ENCODE measurements at regions not wholly inside any gene's neighbourhood (a gene's known extent, or its start where the extent isn't known, plus 50 kb on each side); places are given as distances from the start of the nearest gene placed in this dataset.

DNA sequence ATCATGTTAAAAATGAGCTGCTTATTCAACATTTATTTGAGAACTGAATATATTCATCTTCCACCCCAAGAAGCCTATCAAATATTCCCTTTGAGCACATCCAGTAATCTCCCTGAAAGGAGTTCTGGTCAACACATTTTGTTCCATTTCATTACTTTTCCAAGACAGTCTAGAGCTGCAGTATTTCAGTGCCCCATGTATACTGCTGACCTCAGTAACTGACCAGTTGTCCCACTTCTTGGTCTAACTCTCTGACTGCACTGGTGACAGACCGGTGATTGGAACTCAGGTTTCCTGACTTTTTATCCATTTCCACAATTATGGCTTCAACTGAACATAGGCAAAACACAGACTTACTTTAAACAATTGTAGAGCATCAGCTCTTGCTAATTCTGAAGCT, 206.8 kb upstream of the NPSR1 start:
- no peak overlapping the region for H3K4me3 ChIP-seq
- no peak overlapping the region for H3K27ac ChIP-seq

DNA sequence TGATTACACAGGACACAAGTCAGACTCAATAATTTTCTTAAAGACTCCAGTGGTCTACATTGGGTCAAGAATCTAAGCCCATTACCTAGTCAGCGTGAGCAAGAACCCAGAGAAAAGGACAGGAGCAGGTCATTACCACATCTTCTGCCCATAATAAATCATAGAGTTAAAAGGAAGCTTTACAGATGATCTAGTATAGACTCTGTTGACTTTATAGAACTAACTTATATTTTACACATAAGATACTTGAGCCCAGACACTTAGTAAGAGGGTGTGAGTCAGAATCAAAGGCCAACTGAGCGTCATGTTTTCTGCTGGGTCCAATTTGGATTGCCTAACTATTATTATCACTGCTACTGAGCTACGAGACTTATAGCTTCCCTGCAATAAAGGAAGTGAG, 206.1 kb upstream of the NPSR1 start:
- Histone ChIP-seq H3K4me3 (no peak overlapping the region), H3K27ac (no peak overlapping the region)

DNA sequence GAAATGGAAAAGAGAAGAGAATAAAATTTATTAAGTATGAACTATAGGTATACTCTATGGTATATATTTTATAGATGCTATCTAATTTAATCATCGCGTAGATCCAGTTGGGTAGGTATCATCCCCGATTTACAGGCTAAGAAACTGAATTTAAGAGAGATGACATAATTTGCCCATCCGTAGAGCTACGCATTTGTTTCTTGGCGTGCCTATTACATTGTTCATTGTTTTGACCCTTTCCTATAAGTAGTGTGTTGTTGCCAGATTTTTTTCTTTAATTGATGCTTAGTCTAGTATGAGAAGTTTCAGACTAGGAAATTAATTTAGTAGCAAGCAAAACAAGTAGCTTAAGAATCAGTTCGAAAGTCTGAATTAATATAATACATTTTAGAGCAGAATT, 205.7 kb upstream of the NPSR1 start:
- Histone ChIP-seq H3K4me3 (no peak overlapping the region), H3K27ac (no peak overlapping the region)

DNA sequence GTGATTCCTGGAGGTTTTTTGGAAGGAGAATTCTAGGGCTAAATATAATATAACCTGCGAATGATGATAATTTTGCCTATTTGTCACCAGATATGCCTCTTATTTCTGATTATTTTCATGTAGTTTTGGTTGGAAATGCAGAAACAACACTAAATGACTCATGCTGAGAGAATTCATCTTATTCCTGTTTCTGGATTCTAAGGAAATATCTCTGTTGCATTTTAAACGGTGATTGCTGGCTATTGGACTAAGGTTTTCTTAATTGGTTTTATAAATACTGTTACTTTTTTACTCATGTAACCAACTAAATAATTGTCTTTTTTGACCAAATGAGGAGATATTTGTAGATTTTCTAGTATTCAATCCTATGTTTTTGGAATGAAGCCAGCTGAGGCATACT, 204.9 kb upstream of the NPSR1 start:
- no peak overlapping the region for H3K4me3 ChIP-seq
- no peak overlapping the region for H3K27ac ChIP-seq

DNA sequence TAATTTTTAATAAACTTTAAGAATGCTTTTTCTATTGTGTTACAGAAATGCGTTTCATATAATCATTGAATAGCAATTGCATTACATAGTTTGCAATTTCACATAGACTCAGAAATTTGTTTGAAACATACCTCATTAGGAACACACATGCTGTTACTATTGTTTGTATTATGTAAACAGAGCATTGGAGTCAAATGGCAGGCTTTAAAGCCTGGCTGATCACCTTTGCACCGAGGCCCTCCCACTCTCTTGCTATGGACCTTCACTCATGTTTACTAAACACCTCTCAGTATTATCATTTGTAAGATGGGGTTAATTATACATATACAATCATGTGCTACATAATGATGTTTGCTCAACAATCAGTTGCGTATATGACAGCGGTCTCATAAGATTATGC, 203.6 kb upstream of the NPSR1 start:
- Histone ChIP-seq H3K4me3 (no peak overlapping the region), H3K27ac (no peak overlapping the region)

DNA sequence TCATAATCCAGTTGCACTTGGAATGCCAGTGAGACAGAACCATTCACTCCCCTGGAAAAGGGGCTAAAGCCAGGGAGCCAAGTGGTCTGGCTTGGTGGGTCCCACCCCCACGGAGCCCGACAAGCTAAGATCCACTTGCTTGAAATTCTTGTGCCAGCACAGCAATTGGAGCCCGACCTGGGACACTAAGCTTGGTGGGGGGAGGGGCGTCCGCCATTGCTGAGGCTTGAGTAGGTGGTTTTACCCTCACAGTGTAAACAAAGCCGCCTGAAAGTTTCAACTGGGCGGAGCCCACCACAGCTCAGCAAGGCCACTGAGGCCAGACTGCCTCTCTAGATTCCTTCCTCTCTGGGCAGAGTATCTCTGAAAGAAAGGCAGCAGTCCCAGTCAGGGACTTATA, 200.7 kb upstream of the NPSR1 start:
- Histone ChIP-seq H3K4me3 (no peak overlapping the region), H3K27ac (no peak overlapping the region)

DNA sequence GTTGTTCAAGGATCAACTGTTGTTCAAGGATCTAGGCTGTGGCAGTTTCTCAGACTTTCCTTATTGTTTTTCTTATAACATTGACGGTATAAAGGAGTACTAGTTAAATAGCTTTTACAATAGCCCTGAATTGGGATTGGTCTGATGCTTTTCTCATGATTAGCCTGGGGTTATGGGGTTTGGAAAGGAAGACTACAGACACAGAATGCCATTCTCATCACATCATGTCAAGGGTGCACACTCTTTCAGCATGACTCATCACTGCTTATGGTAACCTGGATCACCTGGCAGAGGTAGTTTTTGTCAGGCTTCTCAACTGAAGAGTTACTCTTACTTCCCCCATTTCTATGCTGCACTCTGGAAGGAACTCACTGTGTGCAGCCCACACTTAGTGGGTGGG, 194.2 kb upstream of the NPSR1 start:
- Histone ChIP-seq H3K27ac (no peak overlapping the region), H3K4me3 (no peak overlapping the region)

DNA sequence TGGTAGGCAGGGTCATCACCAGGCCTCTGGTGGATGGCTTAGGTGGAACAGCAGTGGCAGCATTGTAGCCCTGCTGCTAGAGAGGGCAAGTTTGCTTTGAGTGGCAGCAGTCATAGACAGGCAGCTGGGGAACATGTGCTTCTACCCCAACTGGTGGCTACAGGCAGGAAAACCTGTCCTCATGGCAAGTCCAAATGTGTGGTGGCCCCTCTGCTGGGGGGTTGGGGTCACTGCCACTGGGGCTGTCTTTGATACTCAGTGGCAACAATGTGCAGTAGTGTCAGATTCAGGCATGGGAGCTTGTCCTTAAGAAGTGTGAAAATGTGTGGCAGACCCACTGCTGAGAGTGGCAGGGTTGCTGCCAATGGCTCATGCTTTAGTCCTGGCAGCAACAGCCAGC, 186.2 kb upstream of the NPSR1 start:
- Histone ChIP-seq H3K4me3 (no peak overlapping the region), H3K27ac (no peak overlapping the region)

DNA sequence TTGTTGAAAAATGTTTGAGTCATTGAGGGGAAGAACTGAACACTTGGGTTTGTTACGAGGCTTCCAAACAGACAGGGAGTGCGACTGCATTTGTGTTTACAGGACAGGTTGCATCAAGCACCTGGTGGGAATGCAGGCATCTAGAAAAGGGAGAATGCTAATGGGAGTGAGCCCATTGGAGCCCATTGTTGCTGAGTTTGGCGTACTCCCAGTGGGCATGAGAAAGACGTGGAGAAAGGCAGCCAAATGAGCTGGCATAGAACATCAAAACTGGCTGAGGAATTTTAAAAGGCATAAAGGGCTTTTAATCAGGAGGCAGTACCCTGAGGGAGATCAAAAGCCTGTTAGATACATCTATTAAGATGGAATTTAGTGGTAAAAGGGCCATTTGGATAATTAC, 171.6 kb upstream of the NPSR1 start:
- no peak overlapping the region for H3K4me3 ChIP-seq

DNA sequence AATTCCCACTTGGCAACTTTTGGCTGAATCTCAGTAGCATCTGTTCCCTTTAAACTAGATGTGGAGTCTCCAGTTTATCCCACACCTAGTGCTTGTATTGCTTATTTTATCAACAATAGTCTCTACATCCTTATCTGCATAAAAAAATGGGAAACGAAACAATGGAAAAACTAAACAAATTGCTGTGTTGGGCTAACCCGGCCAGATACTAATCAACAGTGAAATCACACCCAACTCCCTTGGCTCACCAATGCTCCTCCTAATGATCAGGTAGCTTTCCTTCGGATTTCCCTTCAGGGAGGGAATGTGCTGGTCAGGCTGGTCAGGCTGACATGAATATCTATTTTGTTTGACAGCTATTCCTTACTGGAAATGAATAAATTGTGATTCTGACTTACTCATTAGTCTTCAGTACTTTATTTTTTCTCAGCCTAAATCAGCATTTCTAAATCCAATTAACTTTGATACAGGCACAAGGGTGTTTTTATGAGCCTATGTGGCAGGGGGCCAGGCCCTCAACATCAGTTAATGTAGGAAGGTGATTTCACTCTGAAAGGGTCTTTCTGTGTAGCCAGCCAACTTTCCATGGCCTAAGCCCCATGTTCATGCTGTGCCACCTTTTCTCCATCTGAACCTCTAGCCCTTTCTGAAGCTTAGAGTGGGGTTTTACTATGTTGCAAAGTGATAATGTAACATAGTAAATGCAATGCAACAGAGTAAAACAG, 170.5 kb upstream of the NPSR1 start:
- Histone ChIP-seq H3K27ac (no peak overlapping the region), H3K4me3 (no peak overlapping the region)

More for the DNA sequence above, 171.6 kb upstream of the NPSR1 start:
- no peak overlapping the region for H3K27ac ChIP-seq

DNA sequence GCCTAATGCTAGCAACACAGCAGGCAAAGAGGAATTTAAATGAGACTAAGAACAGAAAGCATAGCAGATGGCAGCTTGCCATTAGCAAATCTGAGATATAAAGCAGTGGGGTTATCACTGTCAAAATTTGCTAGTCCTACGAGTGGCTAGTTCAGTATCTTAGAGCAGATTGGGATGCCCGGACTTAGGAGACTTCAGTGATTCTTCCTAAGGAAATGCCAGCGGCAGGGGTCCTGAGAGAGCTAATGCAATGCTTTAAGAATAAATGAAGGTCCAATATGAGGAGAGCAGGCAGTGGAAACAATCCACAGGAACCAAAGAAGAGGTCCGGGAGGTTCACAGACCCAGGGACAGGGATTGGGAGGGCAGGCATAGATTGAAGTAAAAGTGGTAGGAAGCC, 169.3 kb upstream of the NPSR1 start:
- H3K27ac ChIP-seq, result peak overlapping the region in 1 of 21 experiments; percentile 40
- no peak overlapping the region for H3K4me3 ChIP-seq

DNA sequence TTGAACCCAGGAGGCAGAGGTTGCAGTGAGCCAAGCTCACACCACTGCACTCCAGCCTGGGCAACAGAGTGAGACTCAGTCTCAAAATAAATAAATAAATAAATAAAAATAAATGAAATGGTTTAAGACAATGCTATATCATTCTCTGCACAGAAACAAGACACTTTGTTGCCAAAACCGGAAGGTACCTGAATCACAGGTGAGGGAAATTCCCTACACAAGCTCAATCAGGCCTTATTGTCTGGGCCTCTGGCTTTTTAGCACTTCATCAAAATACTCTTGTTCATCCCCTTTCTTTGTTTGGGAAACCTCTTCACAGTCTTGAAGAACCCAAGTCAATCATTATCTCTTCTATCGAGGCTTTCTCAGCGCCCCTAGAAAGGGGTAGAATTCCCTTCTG, 166.1 kb upstream of the NPSR1 start:
- Histone ChIP-seq H3K4me3 (no peak overlapping the region), H3K27ac (no peak overlapping the region)

DNA sequence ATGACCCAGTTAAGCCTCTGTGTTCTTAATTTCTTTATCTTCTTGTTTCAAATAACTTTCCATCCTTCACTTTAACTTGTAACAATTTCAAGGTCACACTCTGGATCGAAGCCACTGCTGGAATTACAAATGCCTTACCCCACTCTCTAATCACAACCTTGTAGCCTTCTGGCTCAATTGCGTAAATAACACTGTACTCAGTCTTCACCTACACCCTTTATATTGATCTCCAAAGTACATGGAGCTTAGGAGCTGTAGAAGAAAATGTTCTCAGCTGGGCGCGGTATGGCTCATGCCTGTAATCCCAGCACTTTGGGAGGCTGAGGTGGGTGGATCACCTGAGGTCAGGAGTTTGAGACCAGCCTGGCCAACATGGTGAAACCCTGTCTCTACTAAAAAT, 164.3 kb upstream of the NPSR1 start:
- H3K27ac ChIP-seq, result no peak overlapping the region
- H3K4me3 ChIP-seq, result no peak overlapping the region

DNA sequence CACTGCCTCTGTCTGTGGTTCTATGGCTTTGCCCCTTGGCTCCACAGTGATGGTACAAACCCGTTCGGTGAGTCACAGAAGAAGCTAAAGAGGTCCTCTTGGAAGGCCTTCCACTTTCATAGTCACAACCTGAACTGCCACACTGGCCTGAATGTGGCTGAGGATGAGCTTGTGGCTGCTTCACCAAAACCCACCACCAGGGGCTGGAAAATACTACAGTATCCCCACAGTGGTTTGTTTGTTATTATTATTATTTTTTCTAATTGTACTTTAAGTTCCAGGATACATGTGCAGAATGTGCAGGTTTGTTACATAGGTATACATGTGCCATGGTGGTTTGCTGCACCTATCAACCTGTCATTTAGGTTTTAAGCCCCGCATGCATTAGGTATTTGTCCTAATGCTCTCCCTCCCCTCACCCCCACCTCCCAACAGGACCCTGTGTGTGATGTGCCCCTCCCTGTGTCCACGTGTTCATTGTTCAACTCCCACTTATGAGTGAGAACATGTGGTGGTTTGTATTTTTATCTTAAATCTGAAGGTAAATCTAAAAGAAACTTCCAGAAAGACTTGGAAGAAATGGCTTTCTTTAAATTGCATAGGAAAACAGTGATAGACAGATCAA, 160.8 kb upstream of the NPSR1 start:
- Histone ChIP-seq H3K27ac (no peak overlapping the region), H3K4me3 (no peak overlapping the region)

DNA sequence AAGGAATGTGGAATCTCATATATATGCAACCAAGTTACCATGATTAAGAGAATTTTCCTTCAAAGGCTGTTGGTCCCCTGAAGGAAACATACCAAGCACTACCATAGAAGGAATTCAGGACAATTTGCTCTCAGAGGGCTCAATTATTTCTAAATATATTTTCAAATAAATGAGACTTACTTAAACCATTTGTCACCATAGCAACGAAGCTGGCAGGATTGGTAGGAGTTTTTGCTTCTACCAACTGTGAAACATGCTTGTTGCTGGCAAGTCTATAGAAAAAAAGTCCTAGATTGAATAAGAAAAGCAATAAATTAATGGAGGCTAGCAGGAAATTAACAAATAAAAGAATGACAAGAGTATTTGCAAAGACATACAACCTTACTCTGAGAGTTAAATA, 156.9 kb upstream of the NPSR1 start:
- H3K27ac ChIP-seq, result no peak overlapping the region
- H3K4me3 ChIP-seq, result no peak overlapping the region

DNA sequence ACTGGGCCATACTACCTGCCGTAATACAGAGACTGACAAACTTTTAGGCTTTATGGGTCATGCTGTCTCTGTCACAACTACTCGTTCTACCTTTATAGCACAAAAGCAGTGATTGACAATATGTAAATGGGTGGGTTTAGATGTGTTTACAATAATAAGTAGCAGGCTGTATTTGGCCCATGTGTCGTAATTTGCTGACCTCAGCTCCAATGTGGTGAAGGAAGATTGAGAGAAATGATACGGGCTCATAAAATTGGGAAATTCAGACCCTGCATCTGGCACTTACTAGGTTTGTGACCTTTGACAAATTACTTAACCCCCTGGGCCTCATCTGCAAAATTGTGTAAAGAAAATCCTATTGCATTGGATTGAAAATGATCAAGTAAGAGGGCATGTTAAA, 150.8 kb upstream of the NPSR1 start:
- no peak overlapping the region for H3K4me3 ChIP-seq
- H3K27ac ChIP-seq, result no peak overlapping the region

DNA sequence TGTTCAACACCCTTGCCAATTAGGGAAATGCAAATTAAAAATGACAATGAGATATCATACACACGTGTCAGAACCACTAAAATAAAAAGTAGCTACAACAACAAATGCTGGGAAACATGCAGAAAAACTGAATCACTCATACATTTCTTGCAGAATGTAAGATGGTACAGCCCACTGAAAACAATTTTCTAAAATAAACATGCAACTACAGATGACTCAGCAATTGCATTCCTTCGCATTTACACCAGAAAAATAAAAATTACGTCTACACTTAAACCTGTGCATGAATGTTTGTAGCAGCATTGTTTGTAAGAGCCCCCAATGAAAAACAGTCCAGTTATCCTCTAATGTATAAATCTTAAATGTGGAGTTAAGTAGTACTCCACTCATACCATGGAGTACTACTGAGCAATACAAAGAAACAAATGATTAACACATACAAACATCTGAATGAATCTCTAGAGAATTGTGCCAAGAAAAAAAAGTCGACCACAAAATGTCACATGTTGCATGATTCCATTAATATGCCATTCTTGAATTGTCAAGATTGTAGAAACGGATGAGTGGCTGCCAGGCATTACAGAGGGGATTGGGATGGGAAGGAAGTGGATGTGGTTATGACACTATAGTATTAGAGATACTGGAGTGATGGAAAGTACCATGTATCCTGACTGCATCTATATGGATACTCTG, 134.6 kb upstream of the NPSR1 start:
- Histone ChIP-seq H3K4me3 (no peak overlapping the region), H3K27ac (no peak overlapping the region)

DNA sequence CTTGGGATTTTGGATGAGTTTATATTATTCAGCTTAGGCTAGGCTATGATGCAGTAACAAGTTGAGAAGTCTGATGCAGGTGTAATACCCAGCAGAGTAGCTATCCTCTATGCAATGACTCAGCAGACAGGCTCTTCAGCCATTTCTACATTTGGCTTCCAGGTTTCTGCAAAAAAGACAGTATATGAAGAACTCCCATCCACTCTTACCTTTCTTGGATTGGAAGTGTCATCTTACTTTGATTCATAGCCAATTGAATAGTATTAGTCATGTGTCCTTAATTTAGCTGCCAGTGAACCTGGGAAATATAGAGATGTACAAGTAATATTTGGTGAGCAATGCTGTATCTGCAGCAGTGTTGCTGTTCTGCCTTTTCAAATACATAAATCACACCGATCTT, 127.8 kb upstream of the NPSR1 start:
- no peak overlapping the region for H3K4me3 ChIP-seq
- H3K27ac ChIP-seq, result no peak overlapping the region

DNA sequence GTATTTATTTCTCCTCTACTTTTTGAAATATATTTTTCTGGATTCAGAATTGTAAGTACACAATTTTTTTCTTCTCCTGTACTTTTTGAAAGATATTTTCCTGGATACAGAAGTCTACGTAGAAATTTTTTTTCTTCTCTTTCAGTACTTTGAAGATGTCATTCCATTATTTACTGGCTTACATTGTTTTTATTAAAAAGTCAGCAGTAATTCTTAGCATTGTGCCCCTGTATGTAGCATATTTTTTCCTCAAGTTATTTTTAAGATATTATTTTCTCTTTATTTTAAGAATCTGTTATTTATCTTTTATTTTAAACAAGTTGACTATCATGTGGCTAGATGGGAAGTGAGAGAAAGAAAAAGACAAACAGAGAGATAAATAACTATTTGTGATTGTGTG, 119.0 kb upstream of the NPSR1 start:
- Histone ChIP-seq H3K27ac (no peak overlapping the region), H3K4me3 (no peak overlapping the region)

DNA sequence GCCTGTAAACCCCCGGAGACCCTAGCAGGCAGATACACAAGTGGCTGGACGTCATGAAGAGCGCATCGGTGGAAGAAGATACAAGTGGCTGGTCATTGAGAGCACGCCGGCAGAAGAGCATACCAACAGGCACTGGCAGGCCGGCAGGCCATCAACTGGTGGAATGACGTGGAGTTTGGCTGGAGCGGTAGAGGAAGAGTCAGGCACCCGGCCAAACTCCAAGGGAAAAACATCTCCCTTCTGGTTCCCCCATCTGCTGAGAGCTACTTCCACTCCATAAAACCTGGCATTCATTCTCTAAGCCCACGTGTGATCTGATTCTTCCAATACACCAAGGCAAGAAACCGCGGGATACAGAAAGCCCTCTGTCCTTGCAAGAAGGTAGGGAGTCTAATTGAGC, 113.4 kb upstream of the NPSR1 start:
- Histone ChIP-seq H3K27ac (no peak overlapping the region), H3K4me3 (no peak overlapping the region)

DNA sequence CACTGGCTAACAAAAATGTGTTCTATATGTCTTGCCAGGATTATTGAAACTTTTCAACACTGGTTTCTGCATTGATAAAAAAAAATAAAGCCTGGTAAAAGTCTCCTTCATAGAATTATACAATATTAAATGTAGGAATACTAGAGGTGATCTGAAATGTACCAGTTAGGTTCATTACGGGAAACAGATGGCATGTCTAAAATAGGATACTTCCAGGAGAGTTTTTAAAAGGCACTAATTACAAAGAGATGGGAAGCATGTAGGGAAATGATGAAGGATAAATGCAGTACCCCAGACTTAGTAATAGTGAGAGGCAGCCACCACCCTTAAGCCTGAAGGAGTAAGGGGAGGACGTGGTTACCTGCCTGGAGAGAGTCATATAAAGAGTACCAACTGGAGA, 107.0 kb upstream of the NPSR1 start:
- no peak overlapping the region for H3K4me3 ChIP-seq
- no peak overlapping the region for H3K27ac ChIP-seq
